Activated CD8-positive, alpha-beta memory T cell treated with anti-CD3 and anti-CD28 coated beads, Interleukin-2, amount 50 U/mL, for 4 hours (primary cell): ENCODE measurements at regions not wholly inside any gene's neighbourhood (a gene's known extent, or its start where the extent isn't known, plus 50 kb on each side); places are given as distances from the start of the nearest gene placed in this dataset.
"Not testable (repeated sequence)": the region's sequence is repeated elsewhere in the genome, so short reads cannot be mapped to it uniquely, and the experiment has no call there.

Experiments
- DNase-seq: peaks from one replicate; pipeline ENCODE4 v3.0.0-alpha.2; 2020

- no peak for DNase-seq
Measured at GRCh38 chr6:130557481-130558112, 191.8 kb downstream of the TMEM200A start.

GRCh38 chr6:130558131-130558530 lies 192.3 kb downstream of the TMEM200A start:
- DNase-seq: no peak

GRCh38 chr6:130559166-130559565 lies 193.3 kb downstream of the TMEM200A start:
- DNase-seq: no peak

GRCh38 chr6:130560231-130560630 lies 194.4 kb downstream of the TMEM200A start:
- no peak for DNase-seq

- DNase-seq: not testable (repeated sequence)
Measured at GRCh38 chr6:130561159-130561558, 195.3 kb downstream of the TMEM200A start.

GRCh38 chr6:130565696-130566095 lies 199.9 kb downstream of the TMEM200A start:
- DNase-seq: no peak

- DNase-seq: no peak
Measured at GRCh38 chr6:130574146-130574545, 208.3 kb downstream of the TMEM200A start.

GRCh38 chr6:130575557-130575956 lies 209.7 kb downstream of the TMEM200A start:
- no peak for DNase-seq

GRCh38 chr6:130575971-130576370 lies 210.2 kb downstream of the TMEM200A start:
- peak; percentile 28 for DNase-seq

GRCh38 chr6:130577178-130577919 lies 211.5 kb downstream of the TMEM200A start:
- no peak for DNase-seq

GRCh38 chr6:130578713-130579112 lies 212.9 kb downstream of the TMEM200A start:
- DNase-seq: no peak

- no peak for DNase-seq
Measured at GRCh38 chr6:130583268-130583667, 217.5 kb downstream of the TMEM200A start.

GRCh38 chr6:130585587-130585986 lies 219.8 kb downstream of the TMEM200A start:
- DNase-seq: no peak

GRCh38 chr6:130587778-130588520 lies 222.1 kb downstream of the TMEM200A start:
- DNase-seq: no peak

- no peak for DNase-seq
Measured at GRCh38 chr6:130593200-130593599, 227.4 kb downstream of the TMEM200A start.

GRCh38 chr6:130593948-130594347 lies 228.1 kb downstream of the TMEM200A start:
- DNase-seq: no peak

- DNase-seq: no peak
Measured at GRCh38 chr6:130598021-130598989, 228.9 kb upstream of the SMLR1 start.

GRCh38 chr6:130600880-130601341 lies 226.3 kb upstream of the SMLR1 start:
- no peak for DNase-seq

- DNase-seq: no peak
Measured at GRCh38 chr6:130602151-130602770, 224.9 kb upstream of the SMLR1 start.

GRCh38 chr6:130603391-130603790 lies 223.8 kb upstream of the SMLR1 start:
- DNase-seq: no peak

GRCh38 chr6:130604841-130605399 lies 222.3 kb upstream of the SMLR1 start:
- no peak for DNase-seq

GRCh38 chr6:130610303-130610702 lies 216.9 kb upstream of the SMLR1 start:
- no peak for DNase-seq
